GM19468 (cell line): ENCODE measurements at regions not wholly inside any gene's neighbourhood (a gene's known extent, or its start where the extent isn't known, plus 50 kb on each side); places are given as distances from the start of the nearest gene placed in this dataset.
"Not testable (repeated sequence)": the region's sequence is repeated elsewhere in the genome, so short reads cannot be mapped to it uniquely, and the experiment has no call there.

Source experiments
- ATAC-seq: cut with Tn5 transposase; IDR thresholded peaks from one replicate; pipeline ENCODE4 v1.9.1; 2021; ENCODE audit warnings: mild to moderate bottlenecking, moderate library complexity, moderate number of reproducible peaks; ENCODE audit not compliant: unreplicated experiment; ENCODE audit errors: extremely low read depth

GRCh38 chr9:28149361-28150050 is 576.2 kb upstream of the C9orf72 start:
- ATAC-seq = not testable (repeated sequence)

- no peak for ATAC-seq
Measured at GRCh38 chr9:28155067-28155466, 581.8 kb upstream of the C9orf72 start.

- ATAC-seq = no peak
Measured at GRCh38 chr9:28155671-28156070, 582.4 kb upstream of the C9orf72 start.

GRCh38 chr9:28158451-28158850 is 585.2 kb upstream of the C9orf72 start:
- no peak for ATAC-seq

- ATAC-seq = no peak
Measured at GRCh38 chr9:28163619-28164018, 590.3 kb upstream of the C9orf72 start.

- ATAC-seq = no peak
Measured at GRCh38 chr9:28166179-28166578, 592.9 kb upstream of the C9orf72 start.

GRCh38 chr9:28177142-28177541 is 603.9 kb upstream of the C9orf72 start:
- ATAC-seq = no peak

- no peak for ATAC-seq
Measured at GRCh38 chr9:28177925-28178324, 604.6 kb upstream of the C9orf72 start.

- ATAC-seq = no peak
Measured at GRCh38 chr9:28179893-28180292, 606.6 kb upstream of the C9orf72 start.

GRCh38 chr9:28190981-28191380 is 617.7 kb upstream of the C9orf72 start:
- no peak for ATAC-seq

GRCh38 chr9:28197653-28198052 is 624.4 kb upstream of the C9orf72 start:
- ATAC-seq = no peak

- ATAC-seq = no peak
Measured at GRCh38 chr9:28203036-28203435, 629.8 kb upstream of the C9orf72 start.

- no peak for ATAC-seq
Measured at GRCh38 chr9:28206280-28206679, 633.0 kb upstream of the C9orf72 start.

GRCh38 chr9:28207657-28208056 is 634.4 kb upstream of the C9orf72 start:
- no peak for ATAC-seq

GRCh38 chr9:28209130-28209529 is 635.8 kb upstream of the C9orf72 start:
- ATAC-seq = no peak

GRCh38 chr9:28212979-28213378 is 639.7 kb upstream of the C9orf72 start:
- no peak for ATAC-seq

- ATAC-seq = no peak
Measured at GRCh38 chr9:28215536-28216299, 642.4 kb upstream of the C9orf72 start.

GRCh38 chr9:28232686-28233085 is 659.4 kb upstream of the C9orf72 start:
- no peak for ATAC-seq

- no peak for ATAC-seq
Measured at GRCh38 chr9:28234133-28234893, 661.0 kb upstream of the C9orf72 start.

- no peak for ATAC-seq
Measured at GRCh38 chr9:28234894-28235277, 661.6 kb upstream of the C9orf72 start.

GRCh38 chr9:28249424-28249823 is 676.1 kb upstream of the C9orf72 start:
- ATAC-seq = no peak
